Activated T-cell treated with anti-CD3 and anti-CD28 coated beads, Interleukin-2, amount 50 U/mL, for 1 hour (primary cell): ENCODE measurements at regions not wholly inside any gene's neighbourhood (a gene's known extent, or its start where the extent isn't known, plus 50 kb on each side); places are given as distances from the start of the nearest gene placed in this dataset.
"Not testable (repeated sequence)": the region's sequence is repeated elsewhere in the genome, so short reads cannot be mapped to it uniquely, and the experiment has no call there.

Experiments used
- DNase-seq: peaks from one replicate; pipeline ENCODE4 v3.0.0-alpha.2; 2020

GRCh38 chr5:166883016-166883415 is 1408.4 kb upstream of the WWC1 start:
- no peak for DNase-seq

- DNase-seq, result no peak
These were observed 1393.3 kb upstream of the WWC1 start for GRCh38 chr5:166898166-166898565.

DNA sequence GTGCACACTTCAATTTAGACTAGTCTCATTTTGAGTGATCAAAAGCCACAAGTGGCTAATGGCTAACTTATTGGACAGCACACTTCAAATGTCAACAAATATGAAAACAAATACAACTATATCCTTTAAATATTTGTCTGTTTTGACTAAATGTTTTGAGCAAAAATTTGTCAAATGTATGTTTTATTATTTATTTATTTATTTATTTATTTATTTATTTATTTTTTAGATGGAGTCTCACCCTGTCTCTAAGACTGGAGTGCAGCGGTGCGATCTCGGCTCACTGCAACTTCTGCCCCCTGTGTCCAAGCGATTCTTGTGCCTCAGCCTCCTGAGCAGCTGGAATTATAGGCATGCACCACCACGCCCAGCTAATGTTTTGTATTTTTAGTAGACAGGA is 1392.1 kb upstream of the WWC1 start:
- DNase-seq, result no peak

- no peak for DNase-seq
These were observed 1386.9 kb upstream of the WWC1 start for GRCh38 chr5:166904571-166904970.

- no peak for DNase-seq
These were observed 1384.3 kb upstream of the WWC1 start for GRCh38 chr5:166906991-166907713.

DNA sequence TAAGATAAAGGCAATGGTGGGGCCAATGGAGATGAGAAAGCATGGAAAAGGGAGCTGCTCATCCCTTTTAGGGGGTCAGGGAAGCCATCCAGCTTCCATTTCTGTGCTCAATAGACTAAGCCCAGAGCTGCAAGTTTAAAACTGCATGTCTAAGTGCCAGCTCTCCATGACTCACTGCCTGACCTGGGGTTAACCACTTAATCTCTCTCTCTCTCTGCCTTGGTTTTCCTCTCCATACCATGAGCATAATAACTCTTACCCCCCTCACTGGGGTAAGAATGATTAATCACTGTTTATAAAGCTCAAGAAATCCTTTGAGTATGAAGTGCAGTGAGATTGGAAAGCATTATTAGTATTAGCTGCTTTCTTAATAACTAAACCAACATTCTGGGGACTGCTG is 1382.4 kb upstream of the WWC1 start:
- no peak for DNase-seq

DNA sequence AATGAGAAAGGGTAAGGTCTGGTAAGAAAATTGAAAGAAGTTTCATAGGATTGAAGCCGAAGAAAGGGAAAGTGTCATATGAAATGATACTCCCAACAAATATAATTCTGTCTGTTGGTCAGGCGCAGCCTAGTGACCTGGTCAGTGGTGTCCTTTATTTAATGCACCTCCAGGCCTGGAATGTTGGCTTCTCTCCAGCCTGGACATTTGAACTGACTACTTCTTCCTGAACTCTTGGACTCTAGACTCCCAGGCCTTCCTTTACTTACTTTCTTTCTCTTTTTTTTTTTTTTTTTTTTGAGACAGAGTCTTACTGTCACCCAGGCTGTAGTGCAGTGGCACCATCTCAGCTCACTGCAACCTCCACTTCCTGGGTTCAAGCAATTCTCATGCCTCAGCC is 1381.5 kb upstream of the WWC1 start:
- DNase-seq, result no peak

DNA sequence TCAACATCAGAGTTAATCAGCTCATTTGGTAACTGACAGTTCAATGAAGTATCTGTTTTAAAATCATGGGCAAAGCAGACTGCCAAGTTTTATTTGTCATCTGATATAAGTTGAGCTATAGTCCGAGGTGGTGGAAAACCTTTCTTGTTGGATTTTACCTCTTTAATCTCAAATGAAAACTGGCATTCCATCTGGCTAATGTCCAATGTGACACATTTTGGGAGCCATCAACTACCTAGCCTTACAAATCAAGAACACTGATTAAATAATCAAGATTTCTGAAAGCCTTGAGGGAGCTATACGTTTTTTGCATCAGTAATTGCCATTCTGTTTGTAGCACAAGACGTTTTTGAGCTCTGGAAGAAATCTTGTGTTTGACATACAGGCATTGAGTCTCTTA is 1380.5 kb upstream of the WWC1 start:
- DNase-seq, result no peak

GRCh38 chr5:166916021-166916420 is 1375.4 kb upstream of the WWC1 start:
- no peak for DNase-seq

GRCh38 chr5:166926138-166926537 is 1365.3 kb upstream of the WWC1 start:
- DNase-seq, result no peak

DNA sequence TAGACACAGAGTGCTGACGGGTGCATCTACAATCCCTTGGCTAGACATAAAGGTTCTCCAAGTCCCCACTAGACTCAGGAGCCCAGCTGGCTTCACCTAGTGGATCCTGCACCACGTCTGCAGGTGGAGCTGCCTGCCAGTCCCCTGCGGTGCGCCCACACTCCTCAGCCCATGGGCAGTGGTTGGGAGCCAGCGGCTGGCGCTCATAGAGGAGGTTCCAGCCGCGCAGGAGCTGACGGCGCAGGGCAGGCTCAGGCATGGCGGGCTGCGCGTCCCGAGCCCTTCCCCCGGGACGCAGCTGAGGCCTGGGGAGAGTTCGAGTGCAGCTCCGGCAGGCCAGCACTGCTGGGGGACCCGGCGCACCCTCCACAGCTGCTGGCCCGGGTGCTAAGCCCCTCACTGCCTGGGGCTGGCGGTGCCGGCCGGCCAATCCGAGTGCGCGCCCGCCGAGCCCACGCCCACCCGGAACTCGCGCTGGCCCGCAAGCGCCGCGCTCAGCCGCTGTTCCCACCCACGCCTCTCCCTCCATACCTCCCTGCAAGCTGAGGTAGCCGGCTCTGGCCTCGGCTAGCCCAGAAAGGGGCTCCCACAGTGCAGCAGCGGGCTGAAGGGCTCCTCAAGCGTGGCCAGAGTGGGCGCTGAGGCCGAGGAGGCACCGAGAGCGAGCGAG is 1364.5 kb upstream of the WWC1 start:
- DNase-seq, result not testable (repeated sequence)

- DNase-seq, result no peak
These were observed 1355.1 kb upstream of the WWC1 start for GRCh38 chr5:166936351-166936750.

- DNase-seq, result no peak
These were observed 1353.4 kb upstream of the WWC1 start for GRCh38 chr5:166938071-166938470.

- DNase-seq, result no peak
These were observed 1348.5 kb upstream of the WWC1 start for GRCh38 chr5:166942948-166943347.

- no peak for DNase-seq
These were observed 1344.4 kb upstream of the WWC1 start for GRCh38 chr5:166947045-166947444.

GRCh38 chr5:166948679-166949078 is 1342.8 kb upstream of the WWC1 start:
- DNase-seq, result no peak

- DNase-seq, result no peak
These were observed 1339.4 kb upstream of the WWC1 start for GRCh38 chr5:166952048-166952447.

DNA sequence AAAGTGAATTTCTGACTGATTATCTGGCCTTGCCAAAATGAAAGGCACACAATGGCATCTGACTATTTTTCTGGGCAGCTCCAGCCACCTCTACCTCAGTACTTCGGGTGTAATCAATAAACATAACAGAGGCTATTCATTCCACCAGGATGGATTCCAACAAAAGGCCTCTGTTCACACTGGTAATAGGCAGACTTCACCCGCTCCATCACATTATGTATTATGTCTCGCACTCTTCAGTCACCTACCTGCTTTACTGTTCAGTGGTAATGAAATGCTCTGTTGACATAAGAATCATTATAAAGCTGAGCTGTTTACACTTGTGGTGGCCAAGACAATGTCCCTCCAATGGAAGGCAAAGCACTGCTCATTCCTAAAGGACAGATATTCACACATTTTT is 1333.7 kb upstream of the WWC1 start:
- DNase-seq, result no peak

- no peak for DNase-seq
These were observed 1331.7 kb upstream of the WWC1 start for GRCh38 chr5:166959766-166960165.

DNA sequence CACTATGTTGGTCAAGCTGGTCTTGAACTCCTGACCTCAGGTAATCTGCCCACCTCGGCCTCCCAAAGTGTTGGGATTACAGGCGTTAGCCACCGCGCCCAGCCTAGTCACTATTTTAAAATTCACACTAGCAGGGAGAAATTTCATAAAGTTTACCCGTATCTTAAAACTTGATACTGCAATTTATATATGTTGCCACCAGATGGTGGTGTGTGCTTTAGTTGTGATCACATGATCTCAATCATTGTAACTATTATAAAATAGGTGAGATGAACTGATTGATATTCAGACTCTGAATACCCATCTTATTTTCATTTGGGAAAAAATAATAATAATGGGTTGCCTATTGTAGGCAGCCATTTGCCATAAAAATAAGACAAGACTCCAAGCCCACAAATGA is 1330.4 kb upstream of the WWC1 start:
- DNase-seq, result no peak

GRCh38 chr5:166961913-166962312 is 1329.5 kb upstream of the WWC1 start:
- DNase-seq, result no peak

GRCh38 chr5:166962461-166962860 is 1329.0 kb upstream of the WWC1 start:
- no peak for DNase-seq

DNA sequence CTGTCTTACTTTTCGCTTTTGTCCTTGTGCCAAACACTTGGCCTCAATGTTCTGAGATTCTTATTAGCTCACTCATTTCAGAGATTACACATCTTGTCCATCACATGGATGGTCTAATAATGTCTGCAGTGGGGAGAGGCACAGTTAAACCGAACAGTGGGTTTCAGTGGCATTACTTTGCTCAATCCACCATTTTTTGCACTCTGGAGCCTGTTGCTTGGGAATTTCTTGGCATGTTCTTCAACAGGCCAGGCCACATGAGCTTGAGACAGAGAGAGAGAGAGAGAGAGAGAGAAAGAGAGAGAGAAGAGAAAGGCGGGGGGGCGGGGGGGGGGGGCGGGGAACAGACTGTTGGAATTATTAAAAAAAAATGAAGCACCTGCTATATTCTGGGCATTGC is 1327.8 kb upstream of the WWC1 start:
- DNase-seq, result no peak

DNA sequence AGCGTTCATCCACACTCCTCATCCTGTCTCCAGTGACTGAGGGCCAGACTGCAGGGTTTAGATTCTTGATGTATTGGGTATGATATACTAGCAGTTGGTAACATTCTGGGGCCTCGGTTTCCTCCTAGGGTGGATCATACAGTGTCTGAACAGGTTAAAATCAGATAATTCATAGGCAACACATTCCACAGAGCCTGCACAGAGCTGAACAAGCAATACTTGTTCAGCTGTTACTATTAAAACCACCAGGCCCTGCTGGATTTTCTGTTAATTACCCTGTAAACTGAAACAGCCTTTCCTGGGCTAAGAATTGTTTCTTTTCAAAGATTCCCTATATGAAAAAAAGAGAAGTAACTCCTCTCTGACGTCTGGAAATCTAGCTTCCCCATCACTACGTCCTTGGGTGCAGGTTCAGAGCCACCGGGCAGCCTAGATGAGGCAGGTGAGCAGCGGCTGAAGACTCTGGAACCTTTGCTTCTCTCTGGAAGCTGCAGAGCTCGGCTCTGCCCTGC is 1313.5 kb upstream of the WWC1 start:
- DNase-seq, result no peak
